ENCODE measurements at regions not wholly inside any gene's neighbourhood (a gene's known extent, or its start where the extent isn't known, plus 50 kb on each side); places are given as distances from the start of the nearest gene placed in this dataset.

DNA sequence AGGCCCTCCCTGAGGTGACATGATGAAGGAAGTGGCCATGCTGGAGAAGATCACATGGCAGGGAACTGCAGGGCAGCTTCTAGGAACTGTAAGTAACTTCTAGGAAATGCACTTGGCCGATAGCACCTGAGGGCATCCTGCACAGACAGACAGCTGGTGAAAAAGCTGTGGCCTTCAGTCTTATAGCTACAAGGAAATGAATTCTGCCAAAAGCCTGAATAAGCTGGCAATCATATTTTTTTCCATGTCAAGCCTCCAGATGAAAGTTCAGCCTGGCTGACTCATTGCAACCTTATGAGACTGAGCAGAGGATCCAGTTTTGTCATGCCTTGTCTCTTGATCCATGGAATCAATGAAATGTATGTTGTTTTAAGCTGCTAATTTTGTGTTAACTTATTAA is 91.1 kb upstream of the CACNA2D1 start:
- WGBS, 5 donors = 29 to 75% (median 39%) methylated on average over 1 of the region's 1 CpG
- no peak for TF ChIP-seq POLR2A (IDR thresholded peaks at IDR 0.05)
- TF ChIP-seq POLR2AphosphoS5 (IDR thresholded peaks at IDR 0.05) = peak in 1 of 3 donors; percentile 4
- DNase-seq = peak in 1 of 2 donors; percentile 46

DNA sequence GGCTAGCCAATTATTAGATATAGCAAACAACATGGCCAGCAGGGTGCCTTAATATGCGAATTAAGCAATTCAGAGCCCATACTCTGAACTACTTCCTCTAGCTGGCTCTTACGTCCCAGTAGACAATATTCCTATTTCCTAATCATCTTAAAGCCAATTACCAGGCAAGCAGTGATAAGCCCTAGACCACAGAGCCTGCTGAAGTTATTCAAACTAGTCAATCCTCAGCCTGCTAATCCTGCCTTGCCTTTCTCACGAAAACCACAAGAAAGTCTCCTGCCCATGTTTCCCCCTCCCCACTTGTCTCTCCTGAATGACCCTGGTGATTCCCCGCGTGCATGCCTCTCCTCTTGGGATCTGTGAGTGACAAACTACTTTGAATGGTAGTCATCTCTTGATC is 86.8 kb upstream of the CACNA2D1 start:
- Histone ChIP-seq H3K27me3 (no peaks in the 10 kb centered on the region), H3K27ac (no peak overlapping the region), H3K36me3 (no peaks in the 10 kb centered on the region), H3K9me3 (peaks cover 0 to 5% (median 0%) of the 10 kb centered on the region in 4 donors), H3K4me3 (no peak overlapping the region), H3K4me1 (no peaks in the 10 kb centered on the region)
- DNase-seq = no peak
- WGBS, 5 donors = 69 to 75% (median 70%) methylated on average over 5 of the region's 5 CpGs
- intact Hi-C loops (cut with DNase I; ENCODE audit: low total_unique reads) = no loop called here
- TF ChIP-seq, protein P1, sequence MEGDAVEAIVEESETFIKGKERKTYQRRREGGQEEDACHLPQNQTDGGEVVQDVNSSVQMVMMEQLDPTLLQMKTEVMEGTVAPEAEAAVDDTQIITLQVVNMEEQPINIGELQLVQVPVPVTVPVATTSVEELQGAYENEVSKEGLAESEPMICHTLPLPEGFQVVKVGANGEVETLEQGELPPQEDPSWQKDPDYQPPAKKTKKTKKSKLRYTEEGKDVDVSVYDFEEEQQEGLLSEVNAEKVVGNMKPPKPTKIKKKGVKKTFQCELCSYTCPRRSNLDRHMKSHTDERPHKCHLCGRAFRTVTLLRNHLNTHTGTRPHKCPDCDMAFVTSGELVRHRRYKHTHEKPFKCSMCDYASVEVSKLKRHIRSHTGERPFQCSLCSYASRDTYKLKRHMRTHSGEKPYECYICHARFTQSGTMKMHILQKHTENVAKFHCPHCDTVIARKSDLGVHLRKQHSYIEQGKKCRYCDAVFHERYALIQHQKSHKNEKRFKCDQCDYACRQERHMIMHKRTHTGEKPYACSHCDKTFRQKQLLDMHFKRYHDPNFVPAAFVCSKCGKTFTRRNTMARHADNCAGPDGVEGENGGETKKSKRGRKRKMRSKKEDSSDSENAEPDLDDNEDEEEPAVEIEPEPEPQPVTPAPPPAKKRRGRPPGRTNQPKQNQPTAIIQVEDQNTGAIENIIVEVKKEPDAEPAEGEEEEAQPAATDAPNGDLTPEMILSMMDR (IDR thresholded peaks at IDR 0.05) = no peak
- TF ChIP-seq POLR2A (IDR thresholded peaks at IDR 0.05) (no peak), POLR2AphosphoS5 (IDR thresholded peaks at IDR 0.05) (no peak), EP300 (IDR thresholded peaks at IDR 0.05) (no peak)

More for the DNA sequence above, 91.1 kb upstream of the CACNA2D1 start:
- H3K27me3 ChIP-seq = no peaks in the 10 kb centered on the region
- no peaks in the 10 kb centered on the region for H3K4me1 ChIP-seq
- no peak overlapping the region for H3K4me3 ChIP-seq
- no peaks in the 10 kb centered on the region for H3K9me3 ChIP-seq
- intact Hi-C loops (cut with DNase I; ENCODE audit: low total_unique reads) = no loop called here
- no peak overlapping the region for H3K27ac ChIP-seq
- no peaks in the 10 kb centered on the region for H3K36me3 ChIP-seq

DNA sequence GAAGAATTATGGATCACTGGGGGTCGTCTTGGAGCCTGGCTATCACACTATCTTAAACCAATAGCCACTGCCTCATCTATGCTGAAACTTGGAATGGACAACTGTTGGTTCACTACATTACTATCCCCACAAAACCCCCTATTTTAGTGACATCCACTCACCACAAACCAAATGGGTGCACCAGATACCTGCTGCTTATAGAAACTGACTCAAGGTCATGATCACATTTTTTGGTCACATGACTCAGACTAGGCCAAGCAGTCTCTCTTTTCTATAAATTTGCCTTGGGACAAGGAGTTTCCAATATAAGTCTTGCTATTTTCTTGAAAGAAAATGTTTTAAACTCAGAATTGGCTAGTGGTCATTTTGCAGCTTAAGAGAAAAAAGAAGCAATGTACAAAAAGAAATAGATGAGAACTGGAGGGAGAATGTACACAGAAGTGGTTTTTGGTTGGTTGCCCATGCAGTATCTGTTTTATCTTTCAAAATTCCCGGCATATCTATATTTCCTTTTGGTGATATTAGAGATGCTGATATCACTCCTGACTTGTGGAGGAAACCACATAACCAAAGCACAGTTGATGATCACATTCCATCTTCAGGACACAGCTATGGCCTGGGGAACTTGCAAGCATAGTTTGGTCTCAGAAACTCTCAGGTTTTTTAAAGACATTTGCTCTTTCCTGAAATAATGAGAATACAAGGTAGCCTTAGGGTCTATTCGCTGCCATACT is 85.2 kb upstream of the CACNA2D1 start:
- Histone ChIP-seq H3K27me3 (no peaks in the 10 kb centered on the region), H3K4me1 (no peaks in the 10 kb centered on the region), H3K9me3 (peaks cover 0 to 5% (median 0%) of the 10 kb centered on the region in 4 donors), H3K27ac (no peak overlapping the region), H3K36me3 (no peaks in the 10 kb centered on the region), H3K4me3 (no peak overlapping the region)
- intact Hi-C loops (cut with DNase I; ENCODE audit: low total_unique reads) = no loop called here
- 64 to 76% (median 68%) methylated on average over 3 of the region's 3 CpGs for WGBS, 5 donors
- TF ChIP-seq POLR2A (IDR thresholded peaks at IDR 0.05) (no peak), EP300 (IDR thresholded peaks at IDR 0.05) (no peak), POLR2AphosphoS5 (IDR thresholded peaks at IDR 0.05) (no peak)
- TF ChIP-seq, protein P1 (IDR thresholded peaks at IDR 0.05) = no peak
- no peak for DNase-seq

DNA sequence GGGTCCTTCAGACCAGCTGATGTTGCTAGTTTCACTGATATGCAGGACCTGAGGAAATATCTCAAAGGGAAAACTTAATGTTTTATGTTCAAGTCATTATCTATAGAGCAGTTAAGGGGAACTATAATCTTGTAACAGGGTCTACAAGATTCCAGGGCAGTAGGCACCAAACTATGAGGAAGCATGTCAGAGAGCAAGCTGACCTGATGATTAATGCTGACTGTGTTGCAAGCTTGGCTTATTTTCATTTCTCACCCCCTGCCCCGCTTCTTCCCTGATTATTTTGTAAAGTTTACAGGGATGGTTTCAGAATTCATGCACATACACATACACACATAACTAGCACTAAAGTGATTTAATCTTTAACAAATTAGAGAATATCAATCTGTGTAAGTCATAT is 84.3 kb upstream of the CACNA2D1 start:
- no peak overlapping the region for H3K27ac ChIP-seq
- no peak overlapping the region for H3K4me3 ChIP-seq
- no peak for DNase-seq
- whole genome bisulfite sequencing, 5 donors = 83 to 93% (median 88%) methylated on average over 1 of the region's 1 CpG
- H3K9me3 ChIP-seq = peaks cover 0 to 5% (median 0%) of the 10 kb centered on the region in 4 donors
- TF ChIP-seq EP300 (IDR thresholded peaks at IDR 0.05) (no peak), POLR2AphosphoS5 (IDR thresholded peaks at IDR 0.05) (no peak), POLR2A (IDR thresholded peaks at IDR 0.05) (no peak)
- TF ChIP-seq, protein P1 (IDR thresholded peaks at IDR 0.05) = no peak
- H3K36me3 ChIP-seq = no peaks in the 10 kb centered on the region
- no peaks in the 10 kb centered on the region for H3K4me1 ChIP-seq
- intact Hi-C loops (cut with DNase I; ENCODE audit: low total_unique reads) = no loop called here
- no peaks in the 10 kb centered on the region for H3K27me3 ChIP-seq

DNA sequence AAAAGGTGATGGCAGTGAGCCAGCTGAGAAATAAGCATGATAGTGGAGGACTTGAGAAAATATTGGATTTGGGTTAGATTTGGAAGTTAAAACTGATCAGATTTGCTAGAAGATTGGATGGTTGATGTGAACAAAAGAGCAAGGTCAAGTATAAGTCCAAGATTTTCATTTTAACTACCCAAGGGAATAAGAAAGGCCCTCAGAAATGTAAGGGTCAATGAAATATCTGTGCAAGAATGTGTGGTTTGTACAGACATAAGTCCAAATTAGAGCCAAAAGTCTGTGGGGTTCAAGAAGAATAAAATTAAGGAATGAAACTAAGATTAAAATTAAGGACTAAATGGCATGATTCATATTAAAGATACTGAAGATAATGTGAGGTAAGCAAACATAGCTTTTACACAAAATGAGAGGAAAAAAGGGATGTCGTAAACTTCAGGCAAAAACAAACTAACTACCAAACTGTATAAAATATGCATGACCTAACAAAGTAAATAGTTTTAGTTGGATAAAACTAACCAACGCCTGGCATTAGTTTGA is 78.4 kb upstream of the CACNA2D1 start:
- TF ChIP-seq, protein P1 (IDR thresholded peaks at IDR 0.05) = no peak
- TF ChIP-seq POLR2AphosphoS5 (IDR thresholded peaks at IDR 0.05) (no peak), POLR2A (IDR thresholded peaks at IDR 0.05) (no peak), EP300 (IDR thresholded peaks at IDR 0.05) (no peak)
- Histone ChIP-seq H3K27ac (no peak overlapping the region), H3K27me3 (no peaks in the 10 kb centered on the region), H3K4me3 (no peak overlapping the region), H3K9me3 (no peaks in the 10 kb centered on the region), H3K36me3 (no peaks in the 10 kb centered on the region), H3K4me1 (peaks cover 0 to 8% (median 0%) of the 10 kb centered on the region in 4 donors)
- DNase-seq = no peak
- intact Hi-C loops (cut with DNase I; ENCODE audit: low total_unique reads) = no loop called here
- WGBS, 5 donors = 30 to 58% (median 46%) methylated on average over 2 of the region's 2 CpGs

Measured in stomach (tissue), 8 donors.